DOHH2 (cell line): ENCODE measurements at regions not wholly inside any gene's neighbourhood (a gene's known extent, or its start where the extent isn't known, plus 50 kb on each side); places are given as distances from the start of the nearest gene placed in this dataset.

Experiments
- H3F3A ChIP-seq: fragments of 200-600 bp; sonication (generic), shearing (Covaris generic); 2 replicates; pipeline ENCODE4 v1.6.0; 2016; ENCODE audit warnings: antibody characterized with exemption, mild to moderate bottlenecking; ENCODE audit not compliant: control insufficient read depth, insufficient read depth
- H3K27ac ChIP-seq: fragments of 200-600 bp; sonication (generic); 2 replicates; pipeline ENCODE4 v1.5.1; 2014; ENCODE audit warnings: low read depth, mild to moderate bottlenecking, low read length, moderate library complexity
- H3K27me3 ChIP-seq: fragments of 200-600 bp; sonication (generic); 2 replicates; pipeline ENCODE4 v1.6.1; 2014; ENCODE audit warnings: mild to moderate bottlenecking, low read length, mixed read lengths; ENCODE audit not compliant: control insufficient read depth
- H3K36me3 ChIP-seq: fragments of 200-600 bp; sonication (generic); 2 replicates; pipeline ENCODE4 v1.6.1; 2014; ENCODE audit warnings: mild to moderate bottlenecking, low read length, moderate library complexity, mixed read lengths; ENCODE audit not compliant: control insufficient read depth
- H3K4me1 ChIP-seq: fragments of 200-600 bp; sonication (generic); 2 replicates; pipeline ENCODE4 v1.6.1; 2014; ENCODE audit warnings: mild to moderate bottlenecking, low read length, mixed read lengths; ENCODE audit not compliant: control insufficient read depth
- H3K4me2 ChIP-seq: fragments of 200-600 bp; sonication (generic); 2 replicates; pipeline ENCODE4 v1.6.0; 2014; ENCODE audit warnings: mild to moderate bottlenecking, low read length, moderate library complexity
- H3K4me3 ChIP-seq: fragments of 200-600 bp; sonication (generic); 2 replicates; pipeline ENCODE4 v1.5.1; 2014; ENCODE audit warnings: mild to moderate bottlenecking, low read length, mixed read lengths
- H3K79me2 ChIP-seq: fragments of 200-600 bp; sonication (generic); 2 replicates; pipeline ENCODE4 v1.6.1; 2014; ENCODE audit warnings: mild to moderate bottlenecking, low read length, mixed read lengths; ENCODE audit not compliant: control insufficient read depth
- H3K9me2 ChIP-seq: fragments of 200-600 bp; sonication (generic); replicated peaks from 2 replicates; pipeline ENCODE4 v1.6.1; 2014; ENCODE audit warnings: mild to moderate bottlenecking, low read length, mixed read lengths; ENCODE audit not compliant: control insufficient read depth
- H3K9me3 ChIP-seq: fragments of 200-600 bp; sonication (generic); 2 replicates; pipeline ENCODE4 v1.6.1; 2014; ENCODE audit warnings: antibody characterized with exemption, low read length, mixed read lengths; ENCODE audit not compliant: control insufficient read depth, insufficient read depth
- H4K20me1 ChIP-seq: fragments of 200-600 bp; sonication (generic); 2 replicates; pipeline ENCODE4 v1.6.0; 2014; ENCODE audit warnings: low read depth, mild to moderate bottlenecking, antibody characterized with exemption, low read length, moderate library complexity; ENCODE audit not compliant: control insufficient read depth, insufficient read depth
- CTCF ChIP-seq: fragments of 200-600 bp; sonication (generic); IDR thresholded peaks from one replicate; pipeline ENCODE4 v1.5.1; 2014; ENCODE audit warnings: antibody characterized with exemption, mild to moderate bottlenecking, low read depth, low read length; ENCODE audit not compliant: poor library complexity, severe bottlenecking
- EZH2phosphoT487 ChIP-seq: fragments of 200-600 bp; sonication (generic); IDR thresholded peaks from 2 replicates; pipeline ENCODE4 v1.6.1; 2017; ENCODE audit warnings: borderline replicate concordance, mild to moderate bottlenecking, antibody characterized with exemption, low read length, moderate library complexity, mixed read lengths

- no peak overlapping the region for H3K4me2 ChIP-seq
- H3K27me3 ChIP-seq, result no peaks in the 10 kb centered on the region
- no peaks in the 10 kb centered on the region for H3K4me1 ChIP-seq
- no peaks in the 10 kb centered on the region for H3K9me2 ChIP-seq
- no peaks in the 10 kb centered on the region for H3K9me3 ChIP-seq
- H4K20me1 ChIP-seq, result no peaks in the 10 kb centered on the region
- H3K36me3 ChIP-seq, result no peaks in the 10 kb centered on the region
- TF ChIP-seq CTCF (no peak), EZH2phosphoT487 (no peak)
- no peak overlapping the region for H3K4me3 ChIP-seq
- no peak overlapping the region for H3K27ac ChIP-seq
- no peaks in the 10 kb centered on the region for H3K79me2 ChIP-seq
- no peaks in the 10 kb centered on the region for H3F3A ChIP-seq
Observed at GRCh38 chr7:41491883-41492471, 210.9 kb downstream of the INHBA start.

GRCh38 chr7:41491308-41491707 lies 211.6 kb downstream of the INHBA start:
- TF ChIP-seq CTCF (no peak), EZH2phosphoT487 (no peak)
- Histone ChIP-seq H3K4me2 (no peak overlapping the region), H3K4me1 (no peaks in the 10 kb centered on the region), H3K27me3 (no peaks in the 10 kb centered on the region), H3K9me3 (no peaks in the 10 kb centered on the region), H3K36me3 (no peaks in the 10 kb centered on the region), H3K27ac (no peak overlapping the region), H3K9me2 (no peaks in the 10 kb centered on the region), H4K20me1 (no peaks in the 10 kb centered on the region), H3K4me3 (no peak overlapping the region), H3F3A (no peaks in the 10 kb centered on the region), H3K79me2 (no peaks in the 10 kb centered on the region)

- Histone ChIP-seq H4K20me1 (no peaks in the 10 kb centered on the region), H3K4me3 (no peak overlapping the region), H3K79me2 (no peaks in the 10 kb centered on the region), H3K9me3 (no peaks in the 10 kb centered on the region), H3K4me1 (no peaks in the 10 kb centered on the region), H3F3A (no peaks in the 10 kb centered on the region), H3K27me3 (no peaks in the 10 kb centered on the region), H3K4me2 (no peak overlapping the region), H3K36me3 (no peaks in the 10 kb centered on the region), H3K27ac (no peak overlapping the region), H3K9me2 (no peaks in the 10 kb centered on the region; the same call in 1 of the 2 replicates)
- TF ChIP-seq CTCF (no peak), EZH2phosphoT487 (no peak)
Observed at GRCh38 chr7:41489885-41490284, 213.0 kb downstream of the INHBA start.
